NB4 (cell line): ENCODE measurements at regions not wholly inside any gene's neighbourhood (a gene's known extent, or its start where the extent isn't known, plus 50 kb on each side); places are given as distances from the start of the nearest gene placed in this dataset.

Experiments used
- DNase-seq: peaks from one replicate; pipeline ENCODE4 v3.0.0; 2010; ENCODE audit warnings: low read depth
- H3K4me3 ChIP-seq: one replicate; pipeline ENCODE4 v1.5.1; 2011; ENCODE audit warnings: mild to moderate bottlenecking, low read depth, low read length, moderate library complexity
- CTCF ChIP-seq: IDR thresholded peaks from one replicate; pipeline ENCODE4 v1.5.1; 2012; ENCODE audit warnings: low read depth, low read length
- MYC ChIP-seq: IDR thresholded peaks from 2 replicates; pipeline ENCODE4 v1.6.1; 2011; ENCODE audit warnings: low read depth, low read length
- POLR2A ChIP-seq: IDR thresholded peaks from 2 replicates; pipeline ENCODE4 v1.6.1; 2011; ENCODE audit warnings: mild to moderate bottlenecking; ENCODE audit not compliant: insufficient read length; ENCODE audit errors: extremely low read depth
- TF ChIP-seq, protein P1 (sequence below): IDR thresholded peaks from 2 replicates; pipeline ENCODE4 v1.6.1; 2011; ENCODE audit warnings: low read depth, low read length

DNA sequence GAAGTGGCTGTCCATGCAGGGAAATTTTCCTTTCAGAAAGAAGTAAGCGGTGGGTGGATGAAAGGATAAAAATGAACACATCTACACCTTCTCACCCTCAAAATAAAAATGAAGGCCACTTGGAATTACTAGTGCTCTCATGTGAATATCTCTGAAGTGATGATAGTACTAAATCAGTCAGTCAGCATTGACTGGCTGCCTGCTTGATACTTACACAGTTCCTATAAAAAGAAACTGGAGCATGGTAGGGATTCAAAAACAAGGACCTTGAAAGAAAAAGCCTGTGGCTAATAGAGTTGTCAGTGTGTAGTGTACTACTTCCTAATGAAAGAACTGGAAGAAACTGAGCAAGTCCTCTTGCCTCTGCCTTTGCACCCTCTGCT is 239.7 kb downstream of the HLX start:
- no peak overlapping the region for H3K4me3 ChIP-seq
- no peak for DNase-seq
- TF ChIP-seq POLR2A (no peak), CTCF (no peak), MYC (no peak)
- TF ChIP-seq, protein P1, sequence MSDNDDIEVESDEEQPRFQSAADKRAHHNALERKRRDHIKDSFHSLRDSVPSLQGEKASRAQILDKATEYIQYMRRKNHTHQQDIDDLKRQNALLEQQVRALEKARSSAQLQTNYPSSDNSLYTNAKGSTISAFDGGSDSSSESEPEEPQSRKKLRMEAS = no peak

DNA sequence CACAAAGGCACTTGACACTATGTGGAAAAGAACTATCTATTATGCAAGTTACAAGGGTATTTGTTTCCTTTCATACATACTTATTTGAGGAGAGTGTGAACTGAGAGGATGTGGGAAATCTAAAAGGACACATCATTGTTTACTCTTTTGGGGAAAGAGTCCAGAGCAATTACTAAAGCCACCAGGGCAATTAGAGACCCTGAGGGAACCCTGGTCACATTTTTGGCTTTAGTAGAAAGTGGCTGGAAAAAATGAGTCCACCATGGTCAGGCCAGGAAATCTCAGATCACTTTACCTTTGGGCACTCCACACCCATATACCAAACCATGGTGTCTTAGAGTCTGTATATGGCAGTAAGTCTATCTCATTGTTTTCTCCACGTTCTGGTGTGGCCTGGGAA is 243.3 kb downstream of the HLX start:
- DNase-seq = no peak
- no peak overlapping the region for H3K4me3 ChIP-seq
- TF ChIP-seq POLR2A (no peak), CTCF (no peak), MYC (no peak)
- TF ChIP-seq, protein P1 = no peak

GRCh38 chr1:221125976-221126375 is 246.7 kb downstream of the HLX start:
- no peak for DNase-seq
- H3K4me3 ChIP-seq = no peak overlapping the region
- TF ChIP-seq MYC (no peak), CTCF (no peak), POLR2A (no peak)
- TF ChIP-seq, protein P1 = no peak

GRCh38 chr1:221137666-221138065 is 258.4 kb downstream of the HLX start:
- TF ChIP-seq, protein P1 = no peak
- TF ChIP-seq MYC = no peak
- TF ChIP-seq CTCF = no peak
- TF ChIP-seq POLR2A = no peak
- no peak overlapping the region for H3K4me3 ChIP-seq
- DNase-seq = no peak

- no peak for DNase-seq
Observed at GRCh38 chr1:221138516-221138915, 259.3 kb downstream of the HLX start.

More at GRCh38 chr1:221138516-221138915, 259.3 kb downstream of the HLX start:
- no peak overlapping the region for H3K4me3 ChIP-seq
- TF ChIP-seq, protein P1 = no peak
- TF ChIP-seq POLR2A (no peak), CTCF (no peak), MYC (no peak)
